ENCODE measurements at regions not wholly inside any gene's neighbourhood (a gene's known extent, or its start where the extent isn't known, plus 50 kb on each side); places are given as distances from the start of the nearest gene placed in this dataset.

- TF ChIP-seq, protein P1, sequence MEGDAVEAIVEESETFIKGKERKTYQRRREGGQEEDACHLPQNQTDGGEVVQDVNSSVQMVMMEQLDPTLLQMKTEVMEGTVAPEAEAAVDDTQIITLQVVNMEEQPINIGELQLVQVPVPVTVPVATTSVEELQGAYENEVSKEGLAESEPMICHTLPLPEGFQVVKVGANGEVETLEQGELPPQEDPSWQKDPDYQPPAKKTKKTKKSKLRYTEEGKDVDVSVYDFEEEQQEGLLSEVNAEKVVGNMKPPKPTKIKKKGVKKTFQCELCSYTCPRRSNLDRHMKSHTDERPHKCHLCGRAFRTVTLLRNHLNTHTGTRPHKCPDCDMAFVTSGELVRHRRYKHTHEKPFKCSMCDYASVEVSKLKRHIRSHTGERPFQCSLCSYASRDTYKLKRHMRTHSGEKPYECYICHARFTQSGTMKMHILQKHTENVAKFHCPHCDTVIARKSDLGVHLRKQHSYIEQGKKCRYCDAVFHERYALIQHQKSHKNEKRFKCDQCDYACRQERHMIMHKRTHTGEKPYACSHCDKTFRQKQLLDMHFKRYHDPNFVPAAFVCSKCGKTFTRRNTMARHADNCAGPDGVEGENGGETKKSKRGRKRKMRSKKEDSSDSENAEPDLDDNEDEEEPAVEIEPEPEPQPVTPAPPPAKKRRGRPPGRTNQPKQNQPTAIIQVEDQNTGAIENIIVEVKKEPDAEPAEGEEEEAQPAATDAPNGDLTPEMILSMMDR (IDR thresholded peaks at IDR 0.05): no peak
- TF ChIP-seq POLR2AphosphoS5 (IDR thresholded peaks at IDR 0.05; ENCODE audit: insufficient read depth in 1 of 2, low read depth in 1 of 2) (no peak), POLR2A (IDR thresholded peaks at IDR 0.05) (no peak)
Observed at GRCh38 chr5:119919279-119919678, 289.9 kb downstream of the FAM170A start.
